SH-SY5Y (cell line): ENCODE measurements at regions not wholly inside any gene's neighbourhood (a gene's known extent, or its start where the extent isn't known, plus 50 kb on each side); places are given as distances from the start of the nearest gene placed in this dataset.

Experiments
- GATA2 ChIP-seq: IDR thresholded peaks from 2 replicates; pipeline ENCODE4 v1.6.1; 2011; ENCODE audit warnings: mild to moderate bottlenecking, low read depth, low read length
- GATA3 ChIP-seq: IDR thresholded peaks from 2 replicates; pipeline ENCODE4 v1.6.1; 2011; ENCODE audit warnings: low read depth, mild to moderate bottlenecking, low read length, moderate library complexity

DNA sequence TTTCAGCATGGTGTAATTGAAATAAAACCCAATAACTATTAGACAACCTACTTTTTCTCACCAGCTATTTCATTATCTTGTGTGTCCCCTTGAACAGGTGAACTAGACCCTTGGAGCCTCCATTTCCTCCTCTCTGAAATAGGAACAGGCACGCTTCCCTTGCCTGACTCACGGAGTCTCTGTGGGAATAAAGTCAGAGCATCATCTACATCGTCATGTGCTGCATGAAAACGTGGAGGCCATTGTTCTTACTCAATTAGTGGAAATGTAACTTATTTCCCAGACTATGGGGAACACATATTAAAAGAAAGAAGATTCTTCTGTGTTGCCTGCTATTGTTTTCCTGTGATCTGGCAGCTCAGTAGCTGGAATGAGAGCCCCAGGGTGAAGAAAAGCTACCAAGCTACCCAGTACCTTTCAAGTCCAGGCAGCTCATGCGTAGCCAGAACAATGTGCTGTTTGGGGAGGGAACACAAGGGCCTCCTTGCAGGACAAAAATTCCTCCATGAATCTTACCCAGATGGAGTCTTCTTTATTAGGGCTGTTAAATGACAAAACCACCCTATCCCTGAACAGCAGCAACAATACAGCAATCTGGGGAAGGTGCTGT, 59.8 kb downstream of the SOX11 start:
- no peak for TF ChIP-seq GATA3
- TF ChIP-seq GATA2 = no peak

DNA sequence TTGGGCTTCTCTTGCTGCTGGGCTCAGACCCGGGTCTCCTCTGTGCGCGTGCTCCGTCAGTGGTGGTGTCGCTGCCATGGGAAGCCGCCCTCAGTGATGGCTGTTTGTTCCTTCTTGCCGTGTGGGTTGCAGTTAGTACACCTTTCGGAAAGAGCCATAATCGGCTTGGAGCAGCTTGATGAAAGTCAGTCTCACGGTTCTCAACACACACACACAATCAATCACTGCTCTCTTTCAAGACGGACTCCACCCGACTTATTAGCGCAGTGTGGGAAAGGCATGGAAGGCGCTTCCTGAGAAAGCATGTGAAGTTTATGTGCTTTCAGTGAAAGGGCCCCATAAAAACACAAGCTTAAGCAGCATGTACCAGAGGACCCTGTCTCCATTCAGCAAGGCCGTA, 64.1 kb downstream of the SOX11 start:
- TF ChIP-seq GATA3 (no peak), GATA2 (no peak)

GRCh38 chr2:5758346-5758745, 66.2 kb downstream of the SOX11 start:
- TF ChIP-seq GATA3 = no peak
- no peak for TF ChIP-seq GATA2

- TF ChIP-seq GATA3 = no peak
- no peak for TF ChIP-seq GATA2
These were observed 67.8 kb downstream of the SOX11 start for GRCh38 chr2:5759949-5760348.

DNA sequence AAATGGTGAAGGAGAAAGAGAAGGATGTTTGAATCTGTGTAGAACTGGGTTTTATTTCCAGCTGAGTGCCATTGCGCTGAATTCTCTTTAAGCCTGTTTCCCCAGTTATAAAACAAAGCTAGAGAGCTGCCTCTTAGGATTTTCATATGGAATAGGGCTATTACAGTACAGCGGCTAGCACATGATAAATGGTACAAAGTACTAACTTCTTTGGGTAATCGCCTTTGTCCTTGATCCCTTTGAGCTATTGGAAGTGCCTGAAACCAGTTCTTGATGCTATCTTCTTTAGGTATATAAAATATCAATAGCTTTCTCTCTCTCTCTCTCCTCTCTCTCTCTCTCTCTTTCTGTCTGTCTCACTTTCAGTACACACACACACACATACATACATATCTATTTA, 71.3 kb downstream of the SOX11 start:
- TF ChIP-seq GATA3 = no peak
- no peak for TF ChIP-seq GATA2

- TF ChIP-seq GATA3 (no peak), GATA2 (no peak)
These were observed 71.9 kb downstream of the SOX11 start for GRCh38 chr2:5764041-5764440.

DNA sequence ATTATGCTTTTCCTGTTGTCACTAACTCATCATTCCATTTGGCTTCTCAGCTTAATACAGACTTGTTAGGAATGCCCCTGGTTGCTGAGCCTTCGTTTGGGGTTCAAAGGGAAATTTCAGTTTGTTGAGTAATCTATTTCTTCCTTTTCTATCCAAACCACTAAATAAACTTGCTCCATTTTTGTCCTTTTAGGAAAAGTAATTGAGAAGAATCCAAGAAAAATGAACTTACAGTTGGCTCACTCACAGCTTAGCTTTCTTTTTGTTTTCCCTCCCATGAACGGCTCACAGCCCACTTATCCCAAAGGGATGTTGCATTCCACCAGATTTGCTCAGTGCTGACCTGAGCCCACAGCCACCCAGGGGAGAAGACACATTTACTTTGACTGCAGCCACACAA, 73.9 kb downstream of the SOX11 start:
- TF ChIP-seq GATA2 = no peak
- no peak for TF ChIP-seq GATA3

GRCh38 chr2:5766561-5766960, 74.4 kb downstream of the SOX11 start:
- TF ChIP-seq GATA3 = no peak
- no peak for TF ChIP-seq GATA2

GRCh38 chr2:5777131-5777535, 84.9 kb downstream of the SOX11 start:
- TF ChIP-seq GATA2 = no peak

- TF ChIP-seq GATA2 (no peak), GATA3 (no peak)
These were observed 89.5 kb downstream of the SOX11 start for GRCh38 chr2:5781679-5782078.

DNA sequence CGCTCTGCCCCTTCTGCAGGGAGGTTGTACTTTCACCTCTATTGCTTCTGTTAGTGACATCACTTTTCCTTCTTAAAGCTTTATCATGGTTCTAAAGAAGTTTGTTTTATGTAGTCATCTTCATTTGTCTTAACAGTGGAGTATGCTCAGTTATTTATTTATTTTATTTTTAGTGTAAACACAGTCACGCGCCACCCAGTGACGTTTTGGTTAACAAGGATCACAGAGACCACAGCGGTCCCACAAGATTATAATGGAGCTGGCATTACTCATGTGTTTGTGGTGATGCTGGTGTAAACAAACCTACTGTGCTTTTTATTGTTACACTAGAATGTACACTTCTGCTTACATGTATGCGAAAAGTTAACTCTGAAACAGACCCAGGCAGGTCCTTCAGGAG, 89.9 kb downstream of the SOX11 start:
- no peak for TF ChIP-seq GATA3
- TF ChIP-seq GATA2 = no peak

DNA sequence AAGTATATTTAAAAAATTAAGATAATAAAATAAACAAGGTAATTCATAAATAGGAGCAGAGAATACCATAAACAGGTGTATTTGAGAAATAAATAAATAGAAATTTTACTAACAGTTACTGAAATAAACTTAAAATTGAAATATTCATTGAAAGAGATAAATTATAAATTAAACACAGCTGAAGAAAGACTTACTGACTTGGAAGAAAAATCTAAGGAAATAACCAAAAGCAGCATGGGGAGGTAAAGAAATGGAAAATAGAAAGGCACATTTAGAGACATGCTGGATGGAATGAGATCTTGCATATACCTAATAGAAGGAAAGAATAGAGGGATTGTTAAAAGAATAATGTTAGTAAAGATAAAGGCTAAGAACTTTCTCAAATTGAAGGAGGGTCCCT, 96.3 kb downstream of the SOX11 start:
- TF ChIP-seq GATA3 = no peak
- no peak for TF ChIP-seq GATA2

- TF ChIP-seq GATA3 (no peak), GATA2 (no peak)
These were observed 99.2 kb downstream of the SOX11 start for GRCh38 chr2:5791371-5791770.

- no peak for TF ChIP-seq GATA2
- no peak for TF ChIP-seq GATA3
These were observed 101.8 kb downstream of the SOX11 start for GRCh38 chr2:5794012-5794411.

GRCh38 chr2:5798084-5798483, 105.9 kb downstream of the SOX11 start:
- TF ChIP-seq GATA2 (no peak), GATA3 (no peak)

DNA sequence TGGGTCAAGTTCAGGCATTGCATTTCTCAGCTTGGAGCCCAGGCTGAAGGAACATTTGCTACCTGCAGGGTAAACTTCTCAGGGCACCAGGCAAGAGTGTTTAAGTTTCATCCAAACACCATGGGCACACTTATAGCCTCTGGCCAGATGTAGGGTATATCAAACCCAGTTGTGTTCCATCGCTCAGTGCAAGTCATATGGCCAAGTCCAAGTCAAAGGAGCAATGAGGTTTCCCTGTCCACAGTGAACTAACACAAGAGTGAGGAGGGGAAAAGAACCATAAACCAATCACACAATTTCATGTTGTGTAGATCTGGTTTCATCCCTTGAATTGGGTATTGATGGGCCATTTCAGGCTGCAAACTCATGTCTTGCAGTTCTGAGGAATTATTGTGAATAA, 107.2 kb downstream of the SOX11 start:
- TF ChIP-seq GATA3 = no peak
- TF ChIP-seq GATA2 = no peak
